Pancreas (tissue), 10 donors: ENCODE measurements at regions not wholly inside any gene's neighbourhood (a gene's known extent, or its start where the extent isn't known, plus 50 kb on each side); places are given as distances from the start of the nearest gene placed in this dataset.

ENCODE experiments used
- ATAC-seq, 4 donors: fragments of 200-7000 bp; cut with Tn5 transposase; one replicate each; pipeline versions ENCODE4 v1.8.0 to v1.9.1; 2020; ENCODE audit warnings: mild to moderate bottlenecking in 4 of 4, moderate library complexity in 4 of 4
- DNase-seq, 6 donors: peaks; one replicate each; pipeline ENCODE4 v3.0.0-alpha.2; 2020
- FAIRE-seq: peaks from 2 replicates; lab custom pipeline; 2012; peaks lifted over from hg19 to GRCh38; lab: Jason Lieb, UNC
- H3K27ac ChIP-seq, 4 donors: fragments of 200-600 bp; sonication (generic); 1 replicate in 3 of 4; 2 replicates in 1 of 4; pipeline versions ENCODE4 v1.5.0 to v1.8.0; 2020
- H3K27me3 ChIP-seq, 4 donors: fragments of 200-600 bp; one replicate each; pipeline ENCODE4 v1.8.0; 2021
- H3K36me3 ChIP-seq, 3 donors: fragments of 200-600 bp; sonication (generic) in 1 of 3; one replicate each; pipeline versions ENCODE4 v1.5.0 to v1.8.0; 2020 to 2021
- H3K4me1 ChIP-seq, 3 donors: fragments of 200-600 bp; one replicate each; pipeline ENCODE4 v1.8.0; 2021
- H3K4me3 ChIP-seq, 4 donors: fragments of 200-600 bp; sonication (generic) in 2 of 4; one replicate each; pipeline versions ENCODE4 v1.5.0 to v1.8.0; 2020 to 2021
- H3K9me3 ChIP-seq, 4 donors: fragments of 200-600 bp; one replicate each; pipeline ENCODE4 v1.8.0; 2021
- WGBS, 2 donors: extraction: QIAGEN DNeasy Blood & Tissue Kit; methylation state at CpG; one replicate each; pipeline ENCODE4 v1.1.7; 2013; 5-methylcytosine and 5-hydroxymethylcytosine counted together
- intact Hi-C, 3 donors: fragments of 100-400 bp; cut with DNase I; formaldehyde crosslinking; loops; one replicate each; pipeline versions ENCODE4 v1.11.1 to v1.14.2; 2022
- TF ChIP-seq, protein P1 (sequence below), 4 donors: fragments of 200-600 bp; sonication (generic) in 3 of 4; IDR thresholded peaks; one replicate each; pipeline versions ENCODE4 v1.5.0 to v1.8.0; 2021; ENCODE audit warnings: antibody characterized with exemption in 4 of 4
- donor health status: healthy with polysubstance abuse.
- donor health status: DM: no; HTN: no; CAD: no; lungs with moderate emphysema.
- donor health status: DM: no; HTN: no; CAD: no.
- donor health status: control.
- donor health status: control.
- donor health status: Bipolar disorder and iron deficiency.
- donor health status: DM: yes; HTN: yes; CAD: no.
- donor health status: DM: no; HTN: no; CAD: no.
- donor health status: DM: no; HTN: no; CAD: no.
- donor health status: DM: yes; HTN: yes; CAD: no.

DNA sequence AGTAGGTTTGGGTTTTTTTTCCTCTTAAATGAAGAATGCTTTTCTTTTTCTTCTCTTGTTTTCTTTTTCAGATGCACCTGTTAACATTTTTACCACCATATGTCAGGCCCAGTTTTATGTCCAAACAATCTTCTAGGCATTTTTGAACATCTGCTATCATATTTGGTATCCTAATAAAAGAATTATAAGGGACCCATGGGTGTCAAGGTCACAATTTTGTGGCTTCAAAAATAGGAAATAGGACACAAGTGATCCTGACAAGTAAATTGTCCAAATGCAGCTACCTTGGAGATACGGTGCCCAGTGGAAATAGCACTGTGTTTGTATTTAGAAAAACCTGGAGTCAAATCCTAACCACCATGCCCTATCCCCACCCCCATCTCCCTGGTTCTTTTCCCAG lies 270.3 kb downstream of the MZT1 start:
- Histone ChIP-seq H3K9me3 (no peaks in the 10 kb centered on the region), H3K4me1 (no peaks in the 10 kb centered on the region), H3K4me3 (no peak overlapping the region), H3K27ac (no peak overlapping the region), H3K36me3 (no peaks in the 10 kb centered on the region), H3K27me3 (no peaks in the 10 kb centered on the region)
- ATAC-seq, result no peak
- intact Hi-C loops, result no loop called here
- 91 to 100% methylated on average over 1 of the region's 1 CpG for WGBS, 2 donors
- FAIRE-seq, result no peak
- TF ChIP-seq, protein P1, sequence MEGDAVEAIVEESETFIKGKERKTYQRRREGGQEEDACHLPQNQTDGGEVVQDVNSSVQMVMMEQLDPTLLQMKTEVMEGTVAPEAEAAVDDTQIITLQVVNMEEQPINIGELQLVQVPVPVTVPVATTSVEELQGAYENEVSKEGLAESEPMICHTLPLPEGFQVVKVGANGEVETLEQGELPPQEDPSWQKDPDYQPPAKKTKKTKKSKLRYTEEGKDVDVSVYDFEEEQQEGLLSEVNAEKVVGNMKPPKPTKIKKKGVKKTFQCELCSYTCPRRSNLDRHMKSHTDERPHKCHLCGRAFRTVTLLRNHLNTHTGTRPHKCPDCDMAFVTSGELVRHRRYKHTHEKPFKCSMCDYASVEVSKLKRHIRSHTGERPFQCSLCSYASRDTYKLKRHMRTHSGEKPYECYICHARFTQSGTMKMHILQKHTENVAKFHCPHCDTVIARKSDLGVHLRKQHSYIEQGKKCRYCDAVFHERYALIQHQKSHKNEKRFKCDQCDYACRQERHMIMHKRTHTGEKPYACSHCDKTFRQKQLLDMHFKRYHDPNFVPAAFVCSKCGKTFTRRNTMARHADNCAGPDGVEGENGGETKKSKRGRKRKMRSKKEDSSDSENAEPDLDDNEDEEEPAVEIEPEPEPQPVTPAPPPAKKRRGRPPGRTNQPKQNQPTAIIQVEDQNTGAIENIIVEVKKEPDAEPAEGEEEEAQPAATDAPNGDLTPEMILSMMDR (IDR thresholded peaks at IDR 0.05), result no peak
- no peak for DNase-seq

DNA sequence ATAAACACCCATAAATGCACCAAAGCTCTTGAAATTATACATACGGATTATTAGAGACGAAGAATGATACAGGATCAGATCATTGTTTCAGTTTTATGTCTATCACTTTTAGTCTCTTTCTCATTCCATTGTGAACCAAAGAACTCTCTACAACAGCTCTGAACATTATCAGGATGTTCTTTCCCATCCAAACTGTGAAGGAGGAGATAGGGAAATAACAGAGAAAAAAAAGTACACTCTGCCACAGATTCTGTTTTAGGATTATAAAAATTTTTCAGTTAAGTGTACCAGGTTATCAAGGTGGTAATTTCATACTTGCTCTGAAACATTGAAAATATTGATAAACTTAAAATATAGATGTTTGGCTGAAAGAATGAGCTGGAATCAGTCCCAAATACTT lies 270.9 kb downstream of the MZT1 start:
- TF ChIP-seq, protein P1 (IDR thresholded peaks at IDR 0.05), result no peak
- Histone ChIP-seq H3K27ac (no peak overlapping the region), H3K9me3 (no peaks in the 10 kb centered on the region), H3K27me3 (no peaks in the 10 kb centered on the region), H3K4me3 (no peak overlapping the region), H3K4me1 (no peaks in the 10 kb centered on the region), H3K36me3 (no peaks in the 10 kb centered on the region)
- intact Hi-C loops, result no loop called here
- DNase-seq, result no peak
- no peak for FAIRE-seq
- 63 to 69% methylated on average over 2 of the region's 2 CpGs for WGBS, 2 donors
- ATAC-seq, result no peak

DNA sequence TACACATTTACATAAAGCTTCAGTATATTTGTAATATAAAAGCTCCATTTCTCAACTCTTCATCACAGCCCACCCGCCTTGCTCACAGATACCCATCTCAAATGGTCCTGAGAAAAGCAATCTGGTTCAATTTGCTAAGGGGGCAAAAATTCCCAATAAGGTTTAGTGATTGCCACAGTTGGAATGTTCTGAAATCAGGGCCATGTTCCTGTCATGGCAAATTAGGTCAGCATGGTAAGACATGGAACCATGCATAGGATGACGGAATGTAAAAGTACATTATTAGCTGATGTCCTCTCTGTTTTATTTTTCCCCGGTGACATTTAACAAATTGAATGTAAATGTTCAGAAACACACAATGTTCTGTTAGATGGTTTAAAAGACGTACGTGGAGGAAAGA lies 274.3 kb downstream of the MZT1 start:
- 89 to 94% methylated on average over 5 of the region's 5 CpGs for WGBS, 2 donors
- Histone ChIP-seq H3K9me3 (no peaks in the 10 kb centered on the region), H3K36me3 (no peaks in the 10 kb centered on the region), H3K4me3 (no peak overlapping the region), H3K27me3 (no peaks in the 10 kb centered on the region), H3K4me1 (no peaks in the 10 kb centered on the region), H3K27ac (no peak overlapping the region)
- no peak for DNase-seq
- intact Hi-C loops, result no loop called here
- no peak for ATAC-seq
- FAIRE-seq, result no peak
- TF ChIP-seq, protein P1 (IDR thresholded peaks at IDR 0.05), result no peak

DNA sequence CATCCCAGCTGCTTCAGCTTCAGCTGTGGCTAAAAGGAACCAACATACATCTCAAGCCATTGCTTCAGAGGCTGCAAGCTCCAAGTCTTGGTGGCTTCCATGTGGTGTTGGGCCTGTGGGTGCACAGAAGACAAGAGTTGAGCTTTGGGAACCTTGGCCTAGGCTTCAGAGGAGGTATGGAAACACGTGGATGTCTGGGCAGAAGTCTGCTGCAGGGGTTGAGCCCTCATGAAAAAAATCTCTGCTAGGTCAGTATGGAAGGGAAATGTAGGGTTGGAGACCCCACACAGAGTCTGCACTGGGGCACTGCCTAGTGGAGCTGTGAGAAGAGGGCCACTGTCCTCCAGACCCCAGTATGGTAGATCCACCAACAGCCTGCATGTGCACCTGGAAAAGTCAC lies 279.3 kb downstream of the MZT1 start:
- FAIRE-seq, result no peak
- no peak for ATAC-seq
- no peaks in the 10 kb centered on the region for H3K27me3 ChIP-seq
- 76 to 80% methylated on average over 1 of the region's 1 CpG for WGBS, 2 donors
- H3K36me3 ChIP-seq, result no peaks in the 10 kb centered on the region
- H3K27ac ChIP-seq, result no peak overlapping the region
- no peaks in the 10 kb centered on the region for H3K9me3 ChIP-seq
- intact Hi-C loops, result no loop called here
- TF ChIP-seq, protein P1 (IDR thresholded peaks at IDR 0.05), result no peak
- no peaks in the 10 kb centered on the region for H3K4me1 ChIP-seq
- no peak overlapping the region for H3K4me3 ChIP-seq
- peak in 1 of 6 donors; percentile 8 for DNase-seq

DNA sequence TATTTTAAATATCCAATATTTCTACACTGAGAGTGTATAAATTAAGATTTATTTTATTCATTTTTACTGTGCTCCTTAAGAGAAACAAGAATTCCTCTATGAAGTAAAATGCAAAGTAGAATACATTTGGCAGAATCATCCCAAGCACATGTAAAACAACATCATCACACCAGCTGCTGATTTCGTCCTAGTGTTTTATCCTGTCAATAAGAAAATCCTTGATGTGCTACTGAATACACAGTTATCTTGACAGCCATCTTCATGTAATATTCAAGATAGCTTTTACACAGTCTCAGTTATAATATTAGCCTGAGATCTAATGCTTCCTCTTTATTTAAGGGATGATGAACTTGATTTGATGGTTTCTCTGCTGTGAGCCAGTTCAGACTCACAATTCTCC lies 282.4 kb downstream of the MZT1 start:
- no peak overlapping the region for H3K4me3 ChIP-seq
- H3K36me3 ChIP-seq, result no peaks in the 10 kb centered on the region
- H3K9me3 ChIP-seq, result no peaks in the 10 kb centered on the region
- DNase-seq (no peak), FAIRE-seq (no peak), ATAC-seq (no peak)
- 59 to 66% methylated on average over 1 of the region's 1 CpG for WGBS, 2 donors
- H3K27me3 ChIP-seq, result no peaks in the 10 kb centered on the region
- no peak overlapping the region for H3K27ac ChIP-seq
- H3K4me1 ChIP-seq, result no peaks in the 10 kb centered on the region
- TF ChIP-seq, protein P1 (IDR thresholded peaks at IDR 0.05), result no peak
- intact Hi-C loops, result no loop called here
